Neural cell (in vitro differentiated cells): ENCODE measurements at regions not wholly inside any gene's neighbourhood (a gene's known extent, or its start where the extent isn't known, plus 50 kb on each side); places are given as distances from the start of the nearest gene placed in this dataset.

Experiments
- H2AFZ ChIP-seq: fragments of 200-600, 300-800 bp; sonication (generic), shearing (Covaris generic); 2 replicates; pipeline ENCODE4 v1.6.0; 2014; ENCODE audit warnings: low read depth, mild to moderate bottlenecking, antibody characterized with exemption, low read length, moderate library complexity
- H3F3A ChIP-seq: fragments of 200-600 bp; shearing (Covaris generic); 2 replicates; pipeline ENCODE4 v1.6.1; 2016; ENCODE audit warnings: mild to moderate bottlenecking, moderate library complexity, mixed read lengths, antibody characterized with exemption, low read length; ENCODE audit not compliant: insufficient read depth, poor library complexity, severe bottlenecking
- H3K27ac ChIP-seq: fragments of 200-600, 300-800 bp; sonication (generic), shearing (Covaris generic); 2 replicates; pipeline ENCODE4 v1.5.1; 2014; ENCODE audit warnings: mild to moderate bottlenecking, low read length, moderate library complexity
- H3K27me3 ChIP-seq: fragments of 300-800, 200-600 bp; sonication (generic), shearing (Covaris generic); 2 replicates; pipeline ENCODE4 v1.6.0; 2014; ENCODE audit warnings: mild to moderate bottlenecking, low read depth, low read length, moderate library complexity; ENCODE audit not compliant: insufficient read depth
- H3K36me3 ChIP-seq: fragments of 300-800, 200-600 bp; sonication (generic), shearing (Covaris generic); 2 replicates; pipeline ENCODE4 v1.5.1; 2014; ENCODE audit warnings: mild to moderate bottlenecking, antibody characterized with exemption, low read length, moderate library complexity; ENCODE audit not compliant: insufficient read depth
- H3K4me2 ChIP-seq: fragments of 300-800, 200-600 bp; sonication (generic), shearing (Covaris generic); 2 replicates; pipeline ENCODE4 v1.6.0; 2014; ENCODE audit warnings: mild to moderate bottlenecking, low read length
- H3K4me3 ChIP-seq: fragments of 300-800, 200-600 bp; sonication (generic), shearing (Covaris generic); 2 replicates; pipeline ENCODE4 v1.5.1; 2014; ENCODE audit warnings: mild to moderate bottlenecking, low read length, moderate library complexity
- H3K79me2 ChIP-seq: fragments of 200-600 bp; shearing (Covaris generic); replicated peaks from 2 replicates; pipeline ENCODE4 v1.6.0; 2014; ENCODE audit warnings: mild to moderate bottlenecking, low read length, moderate library complexity; ENCODE audit not compliant: insufficient read depth
- H3K9ac ChIP-seq: fragments of 300-800, 200-600 bp; sonication (generic), shearing (Covaris generic); 2 replicates; pipeline ENCODE4 v1.6.1; 2016; ENCODE audit warnings: mild to moderate bottlenecking, low read length, mixed read lengths
- H3K9me2 ChIP-seq: fragments of 200-600 bp; shearing (Covaris generic); 2 replicates; pipeline ENCODE4 v1.6.1; 2016; ENCODE audit warnings: mild to moderate bottlenecking, low read length, mixed read lengths; ENCODE audit not compliant: insufficient read depth
- H3K9me3 ChIP-seq: fragments of 200-600, 300-800 bp; sonication (generic), shearing (Covaris generic); 2 replicates; pipeline ENCODE4 v1.6.1; 2016; ENCODE audit warnings: mild to moderate bottlenecking, mixed run types, low read length, moderate library complexity, mixed read lengths
- H4K20me1 ChIP-seq: fragments of 200-600 bp; shearing (Covaris generic); 2 replicates; pipeline ENCODE4 v1.6.1; 2016; ENCODE audit warnings: mild to moderate bottlenecking, mixed run types; ENCODE audit not compliant: insufficient read depth
- EP300 ChIP-seq: fragments of 450-650 bp; conservative IDR thresholded peaks from 2 replicates; pipeline ENCODE4 v1.6.1; 2014; ENCODE audit warnings: antibody characterized with exemption, mild to moderate bottlenecking, moderate library complexity; ENCODE audit not compliant: poor library complexity, severe bottlenecking
- EZH2 ChIP-seq: fragments of 200-600, 300-800 bp; shearing (Covaris generic), sonication (generic); IDR thresholded peaks from 2 replicates; pipeline ENCODE4 v1.6.1; 2014; ENCODE audit warnings: antibody characterized with exemption, low read length, borderline replicate concordance, mild to moderate bottlenecking; ENCODE audit not compliant: insufficient read depth, poor library complexity, severe bottlenecking
- MXI1 ChIP-seq: fragments of 450-650 bp; conservative IDR thresholded peaks from 2 replicates; pipeline ENCODE4 v1.6.1; 2014; ENCODE audit warnings: antibody characterized with exemption, mild to moderate bottlenecking; ENCODE audit not compliant: poor library complexity, severe bottlenecking
- POLR2AphosphoS5 ChIP-seq: IDR thresholded peaks from 2 replicates; pipeline ENCODE4 v1.6.1; 2012
- RAD21 ChIP-seq: fragments of 450-650 bp; conservative IDR thresholded peaks from 2 replicates; pipeline ENCODE4 v1.6.1; 2014; ENCODE audit warnings: antibody characterized with exemption, mild to moderate bottlenecking, moderate library complexity
- SMC3 ChIP-seq: fragments of 450-650 bp; conservative IDR thresholded peaks from 2 replicates; pipeline ENCODE4 v1.6.1; 2014; ENCODE audit warnings: antibody characterized with exemption, mild to moderate bottlenecking, moderate library complexity; ENCODE audit not compliant: poor library complexity
- TAF1 ChIP-seq: IDR thresholded peaks from 2 replicates; pipeline ENCODE4 v1.6.1; 2012; ENCODE audit warnings: low read depth
- TF ChIP-seq, protein P1 (sequence below): IDR thresholded peaks from 2 replicates; pipeline ENCODE4 v1.6.1; 2012; ENCODE audit warnings: borderline replicate concordance
- TF ChIP-seq, protein P2 (sequence below): fragments of 450-650 bp; IDR thresholded peaks from 2 replicates; pipeline ENCODE4 v1.5.1; 2014; ENCODE audit warnings: antibody characterized with exemption, mild to moderate bottlenecking, moderate library complexity; ENCODE audit not compliant: poor library complexity, severe bottlenecking

DNA sequence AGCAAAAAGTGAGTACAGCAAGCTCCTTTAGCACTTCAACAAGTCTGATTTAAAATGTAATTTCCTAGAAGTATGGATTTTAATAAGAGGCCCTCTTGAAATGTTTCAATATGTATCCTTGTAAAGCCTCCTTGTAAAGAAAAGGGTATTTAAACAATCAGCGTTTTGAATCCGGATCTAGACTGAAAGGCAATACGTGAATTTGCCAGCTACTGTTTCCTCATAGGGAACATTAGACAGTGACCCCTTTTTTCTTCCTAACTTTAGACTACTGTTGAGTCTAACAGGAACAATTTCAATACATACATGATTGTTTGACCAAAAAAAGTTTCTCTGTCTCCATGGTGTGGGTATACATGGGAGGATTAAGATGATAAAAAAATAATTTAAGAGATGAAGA lies 395.0 kb downstream of the TFAP2A start:
- no peak overlapping the region for H3K9ac ChIP-seq
- H3K36me3 ChIP-seq, result no peaks in the 10 kb centered on the region
- H2AFZ ChIP-seq, result no peak overlapping the region
- H3F3A ChIP-seq, result no peaks in the 10 kb centered on the region
- no peaks in the 10 kb centered on the region for H3K27me3 ChIP-seq
- no peaks in the 10 kb centered on the region for H4K20me1 ChIP-seq
- H3K4me2 ChIP-seq, result no peak overlapping the region
- no peaks in the 10 kb centered on the region for H3K9me3 ChIP-seq
- TF ChIP-seq EZH2, result no peak
- TF ChIP-seq RAD21, result no peak
- H3K79me2 ChIP-seq, result no peaks in the 10 kb centered on the region
- H3K4me3 ChIP-seq, result no peak overlapping the region
- H3K27ac ChIP-seq, result no peak overlapping the region
- H3K9me2 ChIP-seq, result no peaks in the 10 kb centered on the region

DNA sequence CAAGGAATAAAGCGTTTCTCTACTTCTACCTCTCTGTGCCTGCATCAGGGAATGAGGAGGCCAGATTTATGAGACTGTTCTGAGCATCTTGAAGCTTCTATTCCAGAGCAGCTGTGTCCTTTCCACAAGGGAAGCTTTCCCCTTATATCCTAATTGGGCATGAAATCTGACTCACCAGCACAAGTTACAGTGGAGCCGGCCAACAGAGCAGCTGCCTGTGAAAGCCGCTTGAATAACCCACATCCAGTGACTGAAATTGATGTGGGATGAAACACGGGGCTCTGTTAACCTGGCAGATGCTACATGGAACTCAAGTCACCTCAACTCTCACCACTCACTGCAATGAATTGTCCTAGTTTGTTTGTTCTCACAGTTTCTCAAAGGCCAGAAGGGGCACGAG lies 400.3 kb downstream of the TFAP2A start:
- H3K27ac ChIP-seq, result no peak overlapping the region
- H3F3A ChIP-seq, result no peaks in the 10 kb centered on the region
- no peaks in the 10 kb centered on the region for H3K36me3 ChIP-seq
- no peaks in the 10 kb centered on the region for H3K9me2 ChIP-seq
- no peaks in the 10 kb centered on the region for H3K27me3 ChIP-seq
- H3K4me3 ChIP-seq, result no peak overlapping the region
- no peak for TF ChIP-seq MXI1
- TF ChIP-seq EZH2, result no peak
- no peak for TF ChIP-seq POLR2AphosphoS5
- TF ChIP-seq, protein P1, sequence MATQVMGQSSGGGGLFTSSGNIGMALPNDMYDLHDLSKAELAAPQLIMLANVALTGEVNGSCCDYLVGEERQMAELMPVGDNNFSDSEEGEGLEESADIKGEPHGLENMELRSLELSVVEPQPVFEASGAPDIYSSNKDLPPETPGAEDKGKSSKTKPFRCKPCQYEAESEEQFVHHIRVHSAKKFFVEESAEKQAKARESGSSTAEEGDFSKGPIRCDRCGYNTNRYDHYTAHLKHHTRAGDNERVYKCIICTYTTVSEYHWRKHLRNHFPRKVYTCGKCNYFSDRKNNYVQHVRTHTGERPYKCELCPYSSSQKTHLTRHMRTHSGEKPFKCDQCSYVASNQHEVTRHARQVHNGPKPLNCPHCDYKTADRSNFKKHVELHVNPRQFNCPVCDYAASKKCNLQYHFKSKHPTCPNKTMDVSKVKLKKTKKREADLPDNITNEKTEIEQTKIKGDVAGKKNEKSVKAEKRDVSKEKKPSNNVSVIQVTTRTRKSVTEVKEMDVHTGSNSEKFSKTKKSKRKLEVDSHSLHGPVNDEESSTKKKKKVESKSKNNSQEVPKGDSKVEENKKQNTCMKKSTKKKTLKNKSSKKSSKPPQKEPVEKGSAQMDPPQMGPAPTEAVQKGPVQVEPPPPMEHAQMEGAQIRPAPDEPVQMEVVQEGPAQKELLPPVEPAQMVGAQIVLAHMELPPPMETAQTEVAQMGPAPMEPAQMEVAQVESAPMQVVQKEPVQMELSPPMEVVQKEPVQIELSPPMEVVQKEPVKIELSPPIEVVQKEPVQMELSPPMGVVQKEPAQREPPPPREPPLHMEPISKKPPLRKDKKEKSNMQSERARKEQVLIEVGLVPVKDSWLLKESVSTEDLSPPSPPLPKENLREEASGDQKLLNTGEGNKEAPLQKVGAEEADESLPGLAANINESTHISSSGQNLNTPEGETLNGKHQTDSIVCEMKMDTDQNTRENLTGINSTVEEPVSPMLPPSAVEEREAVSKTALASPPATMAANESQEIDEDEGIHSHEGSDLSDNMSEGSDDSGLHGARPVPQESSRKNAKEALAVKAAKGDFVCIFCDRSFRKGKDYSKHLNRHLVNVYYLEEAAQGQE, result no peak
- no peak for TF ChIP-seq SMC3
- H3K4me2 ChIP-seq, result no peak overlapping the region
- no peaks in the 10 kb centered on the region for H4K20me1 ChIP-seq
- no peak overlapping the region for H3K9ac ChIP-seq
- H2AFZ ChIP-seq, result no peak overlapping the region
- H3K79me2 ChIP-seq, result no peaks in the 10 kb centered on the region
- no peaks in the 10 kb centered on the region for H3K9me3 ChIP-seq

DNA sequence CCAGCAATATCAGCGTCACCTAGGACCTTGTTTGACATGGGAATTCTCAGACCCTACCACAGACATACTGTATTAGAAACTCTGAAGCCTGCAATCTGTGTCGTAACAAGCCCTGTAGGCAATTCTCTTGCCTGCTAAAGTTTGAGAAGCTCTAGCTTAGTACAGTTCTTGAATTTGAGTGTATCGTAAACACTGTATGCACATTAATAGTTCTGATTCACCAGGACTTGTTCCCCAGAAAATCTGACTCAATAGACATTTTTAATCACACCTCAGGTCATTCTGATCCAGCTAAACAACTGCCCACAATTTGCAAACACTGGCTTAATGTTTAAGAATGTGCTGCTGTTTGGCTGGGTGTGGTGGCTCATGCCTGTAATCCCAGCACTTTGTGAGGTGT lies 414.3 kb downstream of the TFAP2A start:
- Histone ChIP-seq H3K27me3 (no peaks in the 10 kb centered on the region), H3K4me3 (no peak overlapping the region), H4K20me1 (no peaks in the 10 kb centered on the region), H3K9ac (no peak overlapping the region), H3K27ac (no peak overlapping the region), H3K36me3 (no peaks in the 10 kb centered on the region), H3K9me3 (no peaks in the 10 kb centered on the region), H3K9me2 (no peaks in the 10 kb centered on the region), H3K4me2 (no peak overlapping the region), H2AFZ (no peak overlapping the region), H3K79me2 (no peaks in the 10 kb centered on the region), H3F3A (no peaks in the 10 kb centered on the region)
- TF ChIP-seq MXI1 (no peak), EP300 (no peak), TAF1 (no peak), EZH2 (no peak), RAD21 (no peak), SMC3 (no peak), POLR2AphosphoS5 (no peak)
- TF ChIP-seq, protein P2, sequence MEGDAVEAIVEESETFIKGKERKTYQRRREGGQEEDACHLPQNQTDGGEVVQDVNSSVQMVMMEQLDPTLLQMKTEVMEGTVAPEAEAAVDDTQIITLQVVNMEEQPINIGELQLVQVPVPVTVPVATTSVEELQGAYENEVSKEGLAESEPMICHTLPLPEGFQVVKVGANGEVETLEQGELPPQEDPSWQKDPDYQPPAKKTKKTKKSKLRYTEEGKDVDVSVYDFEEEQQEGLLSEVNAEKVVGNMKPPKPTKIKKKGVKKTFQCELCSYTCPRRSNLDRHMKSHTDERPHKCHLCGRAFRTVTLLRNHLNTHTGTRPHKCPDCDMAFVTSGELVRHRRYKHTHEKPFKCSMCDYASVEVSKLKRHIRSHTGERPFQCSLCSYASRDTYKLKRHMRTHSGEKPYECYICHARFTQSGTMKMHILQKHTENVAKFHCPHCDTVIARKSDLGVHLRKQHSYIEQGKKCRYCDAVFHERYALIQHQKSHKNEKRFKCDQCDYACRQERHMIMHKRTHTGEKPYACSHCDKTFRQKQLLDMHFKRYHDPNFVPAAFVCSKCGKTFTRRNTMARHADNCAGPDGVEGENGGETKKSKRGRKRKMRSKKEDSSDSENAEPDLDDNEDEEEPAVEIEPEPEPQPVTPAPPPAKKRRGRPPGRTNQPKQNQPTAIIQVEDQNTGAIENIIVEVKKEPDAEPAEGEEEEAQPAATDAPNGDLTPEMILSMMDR, result no peak
- TF ChIP-seq, protein P1, result no peak
